HG03159 (cell line): ENCODE measurements at regions not wholly inside any gene's neighbourhood (a gene's known extent, or its start where the extent isn't known, plus 50 kb on each side); places are given as distances from the start of the nearest gene placed in this dataset.
"Not testable (repeated sequence)": the region's sequence is repeated elsewhere in the genome, so short reads cannot be mapped to it uniquely, and the experiment has no call there.

Experiments
- ATAC-seq: cut with Tn5 transposase; IDR thresholded peaks from one replicate; pipeline ENCODE4 v1.9.1; 2021; ENCODE audit warnings: mild to moderate bottlenecking, moderate library complexity; ENCODE audit not compliant: unreplicated experiment

DNA sequence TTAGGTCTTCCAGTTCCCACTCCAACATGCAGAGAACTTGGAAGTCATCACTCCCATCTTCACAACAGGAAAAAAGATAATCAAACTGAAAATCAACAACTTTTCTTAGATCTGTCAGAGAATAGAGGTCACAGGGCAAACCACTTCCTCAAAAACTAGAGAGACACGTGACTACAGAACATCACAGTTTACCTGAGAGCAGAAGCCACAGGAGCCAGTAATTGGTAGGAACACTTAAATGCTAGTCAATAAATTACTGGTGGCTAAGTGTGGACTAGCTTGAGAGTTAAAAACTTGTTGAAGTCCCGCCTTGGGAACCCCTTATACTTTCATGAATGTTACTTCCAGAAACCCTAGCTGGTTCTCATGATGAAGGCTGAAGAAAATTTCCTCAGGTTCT, 81.1 kb downstream of the THSD1 start:
- ATAC-seq: peak; percentile 75

DNA sequence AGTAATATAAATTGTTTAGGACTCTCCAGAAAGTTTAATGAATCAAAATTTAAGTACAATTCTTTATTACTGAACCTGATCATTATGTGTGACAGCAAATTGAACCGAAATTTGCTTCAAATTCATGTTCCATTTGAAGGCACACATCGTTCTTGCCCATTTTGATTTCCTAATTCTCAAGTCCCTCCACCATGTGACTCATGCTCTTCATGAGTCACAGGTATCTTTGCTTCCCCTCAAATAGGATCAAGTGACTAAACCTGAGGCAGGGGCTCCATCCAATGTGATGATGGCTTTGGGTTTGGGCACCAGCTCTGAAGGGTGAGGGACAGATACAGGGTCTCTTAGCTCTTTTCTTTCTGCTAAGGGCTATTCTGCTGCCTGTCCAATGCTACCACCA, 86.1 kb downstream of the THSD1 start:
- no peak for ATAC-seq

DNA sequence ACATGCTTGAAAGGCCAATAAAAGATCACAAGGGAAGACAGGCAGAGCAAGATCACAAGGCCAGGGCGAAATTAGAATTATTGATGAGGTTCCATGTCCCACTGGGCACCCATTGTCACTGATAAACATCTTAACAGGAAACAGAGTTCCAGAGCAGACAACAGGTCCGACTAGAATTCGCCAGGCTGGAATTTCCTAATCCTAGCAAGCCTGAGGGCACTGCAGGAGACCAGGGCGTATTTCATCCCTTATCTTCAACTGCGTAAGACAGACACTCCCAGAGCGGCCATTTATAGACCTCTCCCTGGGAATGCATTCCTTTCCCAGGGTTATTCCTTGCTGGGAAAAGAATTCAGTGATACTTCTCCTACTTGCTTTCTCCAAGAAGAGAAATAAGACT, 96.1 kb downstream of the THSD1 start:
- ATAC-seq: not testable (repeated sequence)

DNA sequence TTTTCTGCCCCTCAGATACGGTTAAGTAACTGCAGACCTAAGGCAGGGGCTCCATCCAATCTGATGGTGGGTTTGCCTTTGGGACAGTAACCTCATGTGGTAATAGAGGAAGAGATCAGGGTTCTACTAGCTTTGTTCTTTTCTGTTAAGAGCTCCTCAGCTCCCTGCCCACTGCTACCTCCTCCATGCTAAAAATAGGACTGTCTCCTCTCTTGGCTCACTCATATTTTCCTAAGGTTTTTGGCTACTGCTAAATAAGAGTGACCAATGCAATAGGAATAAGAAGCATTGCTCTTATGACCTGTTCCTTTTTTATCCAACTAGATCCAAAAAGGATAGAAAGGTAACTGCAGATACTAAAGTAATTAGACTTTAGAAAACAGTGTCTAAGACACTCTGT, 99.6 kb downstream of the THSD1 start:
- ATAC-seq: not testable (repeated sequence)

DNA sequence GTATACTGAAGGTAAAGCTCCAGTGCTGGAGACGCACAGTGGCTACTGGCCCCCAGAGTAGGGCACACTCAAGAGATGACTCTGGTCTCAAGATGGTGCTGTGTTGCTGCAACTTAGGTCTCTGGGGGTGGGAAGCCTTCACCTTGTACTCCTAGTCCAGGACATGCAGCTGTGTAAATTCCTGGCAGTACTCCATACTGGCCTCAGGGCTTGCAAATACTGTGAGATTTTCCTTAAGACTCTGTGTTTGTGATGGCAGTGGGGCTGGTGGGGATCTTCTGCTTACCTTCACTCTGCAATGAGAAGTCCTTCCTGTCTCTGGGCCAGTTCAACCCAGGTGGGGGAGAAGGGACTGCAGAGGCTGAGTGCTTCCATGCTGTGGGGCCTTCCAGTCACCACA, 102.9 kb downstream of the THSD1 start:
- ATAC-seq: not testable (repeated sequence)

DNA sequence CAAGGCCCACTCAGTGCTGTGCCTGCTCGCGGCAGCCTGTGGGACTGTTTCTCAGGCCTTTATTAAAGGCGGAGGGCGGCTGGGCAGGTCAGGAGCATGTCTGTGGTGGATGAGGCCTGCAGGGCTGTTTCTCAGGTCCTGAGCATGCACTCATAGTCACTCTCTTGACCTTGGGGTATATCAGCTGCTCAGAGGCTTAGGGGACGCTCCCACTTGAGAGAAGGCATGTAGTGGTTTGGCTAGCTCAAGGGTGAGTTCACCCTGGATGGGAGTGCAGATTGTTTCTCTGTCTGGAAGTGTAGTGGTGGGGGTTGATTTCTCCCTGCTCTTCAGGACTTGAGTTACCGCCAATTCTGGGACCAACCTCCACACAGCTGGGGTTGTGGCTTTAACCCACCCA, 103.3 kb downstream of the THSD1 start:
- not testable (repeated sequence) for ATAC-seq

DNA sequence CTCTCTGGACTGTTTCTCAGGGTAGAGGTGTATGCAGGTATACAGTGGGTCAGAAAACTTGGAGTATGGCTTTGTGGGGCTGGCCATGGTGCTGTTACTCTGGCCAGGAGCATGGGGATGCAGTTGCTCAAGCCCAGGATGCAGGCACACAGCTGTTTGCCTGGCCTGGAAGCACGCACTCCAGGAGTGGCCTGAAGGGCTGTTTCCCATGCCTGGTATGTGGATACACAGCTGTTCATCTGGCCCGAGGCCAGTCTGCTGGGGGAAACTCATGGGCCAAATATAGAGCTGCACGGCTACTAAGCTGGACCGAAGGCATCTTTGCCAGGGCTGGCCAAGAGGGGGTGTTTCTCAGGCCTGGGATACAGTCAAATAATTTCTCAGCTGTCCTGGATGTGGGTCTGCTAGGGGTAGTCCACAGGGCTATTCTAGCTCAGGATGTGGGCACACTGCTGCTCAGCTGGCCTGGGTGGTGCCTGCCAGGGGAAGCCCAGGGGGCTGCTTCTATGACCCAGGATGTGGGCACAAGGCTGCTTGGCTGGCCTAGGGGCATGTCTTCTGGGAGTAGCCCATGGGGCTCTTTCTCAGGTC, 104.1 kb downstream of the THSD1 start:
- not testable (repeated sequence) for ATAC-seq

DNA sequence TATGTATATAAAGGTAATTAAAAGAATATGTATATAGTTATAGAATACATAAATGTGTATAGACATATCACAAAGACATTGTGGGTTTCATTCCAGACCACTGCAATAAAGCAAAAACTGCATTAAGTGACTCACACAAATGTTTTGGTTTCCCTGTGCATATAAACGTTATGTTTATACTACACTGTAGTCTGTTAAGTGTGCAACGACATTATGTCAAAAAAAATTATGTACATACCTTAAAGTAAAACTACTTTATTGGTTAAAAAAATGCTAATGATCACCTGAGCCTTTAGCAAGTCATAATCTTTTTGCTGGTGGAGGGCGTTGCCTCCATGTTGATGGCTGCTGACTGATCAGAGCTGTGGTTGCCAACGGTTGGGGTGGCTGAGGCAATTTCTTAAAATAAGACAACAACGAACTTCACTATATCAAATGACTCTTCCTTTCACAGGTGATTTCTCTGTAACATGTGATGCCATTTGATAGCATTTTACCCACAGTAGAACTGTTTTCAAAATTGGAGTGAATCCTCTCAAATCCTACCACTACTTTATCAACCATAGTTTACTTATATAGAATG, 107.8 kb downstream of the THSD1 start:
- not testable (repeated sequence) for ATAC-seq

DNA sequence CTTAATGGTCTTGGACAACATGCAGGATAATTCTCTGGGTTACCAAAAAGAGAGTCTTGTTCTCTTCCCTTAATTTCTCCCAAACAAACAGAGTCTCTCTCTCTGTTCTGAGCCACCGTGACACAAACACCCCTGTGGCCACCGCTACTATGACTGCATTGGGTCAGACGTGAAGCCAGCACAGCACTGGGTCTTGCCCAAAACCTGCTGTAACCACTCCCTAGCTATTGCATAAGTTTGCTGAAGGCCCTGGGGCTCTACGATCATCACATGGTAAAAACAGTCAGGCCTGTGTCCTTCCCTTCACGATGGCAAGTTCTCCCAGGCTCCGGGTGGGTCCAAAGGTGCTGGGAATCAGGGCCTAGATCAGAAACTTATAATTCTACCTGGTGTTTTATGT, 117.1 kb downstream of the THSD1 start:
- ATAC-seq: not testable (repeated sequence)

DNA sequence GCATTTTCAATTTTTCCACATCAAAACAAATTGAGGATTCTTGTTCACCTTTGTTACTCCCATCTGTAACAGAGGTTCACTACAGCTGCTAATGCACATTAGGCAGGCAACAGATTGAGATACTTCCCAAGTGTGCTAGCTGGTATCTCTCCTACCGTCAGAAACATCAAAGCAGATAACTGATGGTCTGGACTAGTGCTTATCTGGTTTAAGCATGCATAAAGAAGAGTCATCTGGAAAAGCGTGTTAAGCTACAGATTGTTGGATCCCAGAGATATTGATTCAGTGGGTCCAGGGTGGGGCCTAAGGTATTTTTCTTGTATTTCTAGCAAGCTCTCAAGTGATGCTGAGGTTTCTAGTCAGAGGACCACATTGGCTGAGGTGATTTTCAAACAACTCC, 122.0 kb upstream of the NEK3 start:
- ATAC-seq: not testable (repeated sequence)

DNA sequence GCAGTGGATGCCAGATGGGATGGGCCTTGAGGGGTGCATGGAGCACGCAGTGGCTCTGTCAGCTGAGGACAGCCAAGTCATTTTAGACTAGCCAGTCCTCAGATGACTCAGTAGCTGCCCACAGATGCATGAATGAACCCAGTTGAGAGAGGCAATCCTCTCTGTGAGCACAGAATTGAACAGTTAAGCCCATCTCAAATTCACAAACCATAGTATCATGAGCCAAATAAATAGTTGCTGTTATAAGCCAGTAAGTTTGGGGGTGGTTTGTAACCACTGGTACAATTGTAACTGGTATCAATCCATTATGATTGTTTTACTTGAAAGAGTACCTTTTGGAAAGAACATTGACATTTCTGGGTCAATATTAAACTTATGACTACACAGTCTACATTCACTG, 120.0 kb upstream of the NEK3 start:
- ATAC-seq: not testable (repeated sequence)

DNA sequence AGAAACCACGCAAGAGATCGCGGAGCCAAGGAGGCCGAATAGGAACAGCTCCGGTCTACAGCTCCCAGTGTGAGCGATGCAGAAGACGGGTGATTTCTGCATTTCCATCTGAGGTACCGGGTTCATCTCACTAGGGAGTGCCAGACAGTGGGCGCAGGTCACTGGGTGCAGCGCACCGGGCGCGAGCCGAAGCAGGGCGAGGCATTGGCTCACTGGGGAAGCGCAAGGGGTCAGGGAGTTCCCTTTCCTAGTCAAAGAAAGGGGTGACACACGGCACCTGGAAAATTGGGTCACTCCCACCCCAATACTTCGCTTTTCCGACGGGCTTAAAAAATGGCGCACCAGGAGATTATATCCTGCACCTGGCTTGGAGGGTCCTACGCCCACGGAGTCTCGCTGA, 94.9 kb upstream of the NEK3 start:
- ATAC-seq: not testable (repeated sequence)

DNA sequence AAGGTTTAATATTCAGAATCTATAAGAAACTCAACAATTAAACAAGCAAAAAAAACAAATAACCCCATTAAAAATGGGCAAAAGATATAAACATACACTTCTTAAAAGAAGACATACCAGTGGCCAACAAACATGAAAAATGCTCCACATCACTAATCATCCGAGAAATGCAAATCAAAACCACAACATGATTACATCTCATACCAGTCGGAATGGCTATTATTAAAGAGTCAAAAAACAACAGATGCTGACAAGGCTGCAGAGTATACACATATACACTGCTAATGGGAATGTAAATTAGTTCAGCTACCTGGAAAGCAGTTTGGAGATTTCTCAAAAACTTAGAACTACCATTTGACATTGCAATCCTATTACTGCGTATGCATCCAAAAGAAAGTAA, 81.4 kb upstream of the NEK3 start:
- ATAC-seq: peak; percentile 90

DNA sequence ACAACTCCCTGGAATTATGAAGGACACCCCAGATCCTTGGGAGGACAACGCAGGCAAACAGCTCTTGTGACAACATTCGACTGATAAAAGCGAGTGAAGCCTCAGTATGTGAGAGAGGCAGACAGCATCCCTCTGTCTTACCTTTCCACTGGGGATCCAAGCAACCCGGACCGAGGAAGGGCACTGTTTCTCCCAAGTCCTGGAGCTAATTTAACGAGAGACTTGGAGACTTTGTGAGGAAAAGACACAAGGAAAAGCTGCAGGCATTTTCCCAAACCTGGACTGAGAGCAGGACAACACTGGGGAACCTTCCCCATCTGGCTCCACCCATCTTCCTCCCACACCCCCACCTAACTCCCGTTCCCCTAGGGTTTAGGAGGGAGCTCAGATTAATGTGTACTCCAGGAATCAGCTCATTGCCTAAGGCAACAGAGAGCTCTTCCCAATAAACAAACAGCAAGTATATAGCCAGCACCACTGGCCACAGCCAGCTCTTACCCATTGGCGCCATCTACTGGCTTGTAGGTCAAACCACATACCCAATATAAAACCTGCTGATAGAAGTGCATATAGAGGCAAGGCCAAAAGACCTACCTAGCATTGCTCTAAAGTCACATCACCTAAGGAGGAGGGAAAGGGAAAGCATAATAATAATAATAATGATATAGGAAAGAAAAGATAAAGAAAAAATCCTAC, 76.7 kb upstream of the NEK3 start:
- ATAC-seq: peak; percentile 74

DNA sequence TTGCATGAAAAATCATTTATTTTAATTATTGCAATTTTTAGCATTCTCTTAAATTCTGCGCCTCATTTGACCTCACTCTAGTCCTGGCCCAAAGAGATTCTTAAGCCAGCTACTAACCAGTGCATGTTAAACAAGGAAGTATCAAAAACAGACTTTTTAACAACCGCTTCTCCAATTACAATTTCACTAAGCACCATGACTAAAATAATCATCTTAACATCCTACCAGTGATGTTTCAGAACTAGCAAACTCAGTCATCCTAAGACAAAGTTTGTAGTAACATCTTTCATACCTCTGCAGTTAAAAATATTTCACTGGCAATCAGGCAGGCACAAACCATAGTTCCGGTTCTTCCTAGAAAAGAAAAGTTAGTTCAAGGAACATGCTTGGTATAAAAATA, 75.5 kb upstream of the NEK3 start:
- ATAC-seq: not testable (repeated sequence)

DNA sequence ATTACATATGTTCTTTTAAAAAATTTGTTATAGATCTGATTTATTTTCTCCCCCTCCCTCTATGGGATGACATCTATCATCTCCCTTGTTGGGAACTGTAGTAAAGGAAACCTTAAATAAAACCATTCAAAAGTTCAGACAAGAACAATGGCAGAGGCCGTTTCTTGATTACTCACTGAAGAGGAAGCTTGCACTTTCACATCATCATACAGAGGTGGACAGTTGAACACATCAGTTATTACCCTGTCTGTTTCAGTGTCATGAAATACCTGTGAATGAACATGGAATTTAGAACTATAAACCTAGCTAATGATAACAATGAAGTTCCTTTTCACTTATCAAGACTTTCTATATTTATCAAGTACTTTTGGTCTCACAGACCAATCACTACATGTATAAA, 63.7 kb upstream of the NEK3 start:
- not testable (repeated sequence) for ATAC-seq

DNA sequence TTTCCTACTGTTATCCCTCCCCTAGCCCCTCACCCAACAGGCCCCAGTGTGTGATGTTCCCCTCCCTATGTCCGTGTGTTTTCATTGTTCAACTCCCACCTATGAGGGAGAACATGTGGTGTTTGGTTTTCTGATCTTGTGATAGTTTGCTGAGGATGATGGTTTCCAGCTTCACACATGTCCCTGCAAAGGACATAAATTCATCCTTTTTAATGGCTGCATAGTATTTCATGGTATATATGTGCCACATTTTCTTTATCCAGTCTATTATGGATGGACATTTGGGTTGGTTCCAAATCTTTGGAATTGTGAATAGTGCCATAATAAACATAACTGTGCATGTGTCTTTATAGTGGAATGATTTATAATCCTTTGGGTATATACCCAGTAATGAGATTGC, 54.5 kb upstream of the NEK3 start:
- ATAC-seq: not testable (repeated sequence)

DNA sequence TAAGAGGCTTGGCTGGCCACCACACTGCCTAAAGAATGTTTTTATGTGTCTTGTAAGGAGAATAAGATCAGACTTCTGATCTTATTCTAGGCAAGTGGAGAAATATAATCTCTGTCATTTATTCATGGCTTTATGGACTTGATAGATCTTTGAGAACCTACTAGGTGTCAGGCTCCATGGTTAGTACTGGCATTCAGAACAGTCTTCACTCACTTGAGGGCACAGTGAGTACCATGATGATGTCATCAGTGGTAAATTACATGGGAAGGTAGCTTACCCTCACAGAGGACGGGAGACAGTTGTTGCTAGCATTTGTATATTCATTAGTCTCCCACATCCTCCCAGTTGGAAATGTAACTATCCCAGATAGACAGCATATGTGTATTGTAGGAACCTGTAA, 53.5 kb upstream of the NEK3 start:
- not testable (repeated sequence) for ATAC-seq

DNA sequence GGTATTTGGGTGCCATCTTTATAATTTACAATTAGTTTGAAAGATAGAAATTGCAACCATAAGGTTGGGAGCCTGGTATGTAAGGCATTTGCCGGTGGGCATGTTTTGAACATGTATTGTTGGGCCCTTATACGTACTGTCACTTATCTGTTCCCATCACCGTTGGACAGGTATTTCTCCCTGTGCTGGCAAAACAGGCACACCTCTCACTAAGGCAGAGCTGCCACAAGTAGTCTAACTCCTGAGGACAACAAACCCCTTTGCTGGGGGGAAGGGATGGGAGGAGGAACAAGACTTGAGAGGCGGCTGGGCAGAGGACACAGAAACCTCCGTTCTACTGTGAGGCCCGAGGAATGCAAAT, 52.0 kb upstream of the NEK3 start:
- not testable (repeated sequence) for ATAC-seq

DNA sequence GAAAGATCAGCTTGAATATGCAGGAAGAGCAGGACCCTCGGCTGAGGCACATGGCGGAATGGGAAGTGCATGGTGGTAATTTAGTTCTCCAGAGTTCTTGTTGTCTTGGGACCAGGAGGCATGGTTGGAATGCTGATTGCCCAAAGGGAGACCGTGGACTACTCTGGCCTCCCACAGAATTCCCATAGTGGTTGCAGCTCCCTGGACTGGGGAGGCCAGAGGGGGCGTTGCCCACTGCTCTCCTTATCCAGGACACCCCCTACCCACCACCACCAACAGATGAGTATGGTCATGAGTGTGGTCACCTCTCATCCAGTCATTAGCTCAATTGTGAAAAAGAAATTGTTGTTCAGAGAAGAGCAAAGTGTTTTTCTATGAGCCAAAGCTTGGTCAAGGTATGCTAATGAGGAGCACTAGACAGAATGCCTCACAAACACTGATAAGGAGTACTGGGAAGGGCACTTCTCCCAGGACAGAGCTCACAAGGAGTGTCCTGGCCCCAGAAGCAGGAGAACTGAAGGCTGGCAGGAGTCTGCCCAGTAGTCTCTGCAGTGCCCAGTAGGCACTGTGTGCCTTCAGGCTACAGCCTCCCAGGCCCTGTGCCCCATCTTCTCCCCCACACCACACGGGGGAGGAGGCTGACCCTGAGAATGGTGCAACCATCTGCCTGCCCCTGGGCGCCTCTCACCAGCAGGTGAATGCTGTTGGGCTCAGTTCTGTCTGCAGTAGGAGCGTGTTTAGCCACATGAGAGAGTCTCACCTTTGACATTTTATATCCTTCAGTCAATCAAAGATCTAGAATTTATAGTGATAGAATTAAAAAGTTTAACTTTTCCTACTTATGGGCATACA, 51.4 kb upstream of the NEK3 start:
- not testable (repeated sequence) for ATAC-seq
